ENCODE measurements at regions not wholly inside any gene's neighbourhood (a gene's known extent, or its start where the extent isn't known, plus 50 kb on each side); places are given as distances from the start of the nearest gene placed in this dataset.

- Histone ChIP-seq H3K36me3 (ENCODE audit: control insufficient read depth in 1 of 2, insufficient read depth in 2 of 2, low read length in 2 of 2) (no peaks in the 10 kb centered on the region), H2AFZ (ENCODE audit: low read depth, low read length, poor library complexity, severe bottlenecking) (no peak overlapping the region), H4K20me1 (ENCODE audit: insufficient read depth) (no peaks in the 10 kb centered on the region), H3K4me1 (ENCODE audit: control insufficient read depth in 1 of 2, insufficient read depth in 2 of 2, low read length in 2 of 2) (no peaks in the 10 kb centered on the region), H3K79me2 (ENCODE audit: insufficient read depth, low read length) (no peaks in the 10 kb centered on the region), H3K9me3 (ENCODE audit: control insufficient read depth in 1 of 2, insufficient read depth in 1 of 2, low read depth in 1 of 2, low read length in 2 of 2) (no peaks in the 10 kb centered on the region), H3K9me2 (ENCODE audit: insufficient read depth) (no peaks in the 10 kb centered on the region), H3K9ac (ENCODE audit: low read length) (no peak overlapping the region), H3K4me3 (replicated peaks in 1 of 2; ENCODE audit: low read depth in 1 of 2, low read length in 2 of 2) (no peak overlapping the region), H3K27me3 (ENCODE audit: insufficient read depth, low read length) (no peaks in the 10 kb centered on the region), H3K4me2 (ENCODE audit: low read length) (no peak overlapping the region), H3K27ac (ENCODE audit: low read depth, low read length) (no peak overlapping the region)
- ChIA-PET POLR2A (no interaction called here), RAD21 (ENCODE audit: low non-redundant PET in 1 of 2, low total read pairs in 2 of 2, uncharacterized antibody in 2 of 2, unreplicated experiment in 2 of 2) (no interaction called here), CTCF (no interaction called here)
- intact Hi-C loops (cut with micrococcal nuclease) = no loop called here
- BruUV-seq (replicated peaks) = no TSS peak
- ATAC-seq = no peak
- no peak for DNase-seq (ENCODE audit: low read depth, low spot score)
- TF ChIP-seq ATF3 (IDR thresholded peaks at IDR 0.05) (no peak), ZNF274 (IDR thresholded peaks at IDR 0.05; ENCODE audit: low read depth, low read length) (no peak), ZBTB33 (IDR thresholded peaks at IDR 0.05; ENCODE audit: extremely low read depth, insufficient replicate concordance, low read length) (no peak), CEBPB (IDR thresholded peaks at IDR 0.05; ENCODE audit: low read depth) (no peak), ELF1 (IDR thresholded peaks at IDR 0.05; ENCODE audit: borderline replicate concordance, low read depth) (no peak)
Observed at GRCh38 chr6:113522376-113522775, 334.8 kb upstream of the MARCKS start.

GRCh38 chr6:113524826-113525225 is 332.3 kb upstream of the MARCKS start:
- no peak overlapping the region for H3K4me3 ChIP-seq (replicated peaks in 1 of 2; ENCODE audit: low read depth in 1 of 2, low read length in 2 of 2)
- ChIA-PET RAD21 (ENCODE audit: low non-redundant PET in 1 of 2, low total read pairs in 2 of 2, uncharacterized antibody in 2 of 2, unreplicated experiment in 2 of 2) (no interaction called here), CTCF (no interaction called here), POLR2A (no interaction called here)
- H2AFZ ChIP-seq (ENCODE audit: low read depth, low read length, poor library complexity, severe bottlenecking) = no peak overlapping the region
- no peak overlapping the region for H3K9ac ChIP-seq (ENCODE audit: low read length)
- no peaks in the 10 kb centered on the region for H4K20me1 ChIP-seq (ENCODE audit: insufficient read depth)
- intact Hi-C loops (cut with micrococcal nuclease) = no loop called here
- H3K27me3 ChIP-seq (ENCODE audit: insufficient read depth, low read length) = no peaks in the 10 kb centered on the region
- no peaks in the 10 kb centered on the region for H3K4me1 ChIP-seq (ENCODE audit: control insufficient read depth in 1 of 2, insufficient read depth in 2 of 2, low read length in 2 of 2)
- no peaks in the 10 kb centered on the region for H3K9me2 ChIP-seq (ENCODE audit: insufficient read depth)
- no peaks in the 10 kb centered on the region for H3K9me3 ChIP-seq (ENCODE audit: control insufficient read depth in 1 of 2, insufficient read depth in 1 of 2, low read depth in 1 of 2, low read length in 2 of 2)
- H3K79me2 ChIP-seq (ENCODE audit: insufficient read depth, low read length) = no peaks in the 10 kb centered on the region
- H3K4me2 ChIP-seq (ENCODE audit: low read length) = no peak overlapping the region
- BruUV-seq (replicated peaks) = no TSS peak
- no peak for DNase-seq (ENCODE audit: low read depth, low spot score)
- no peak overlapping the region for H3K27ac ChIP-seq (ENCODE audit: low read depth, low read length)
- no peaks in the 10 kb centered on the region for H3K36me3 ChIP-seq (ENCODE audit: control insufficient read depth in 1 of 2, insufficient read depth in 2 of 2, low read length in 2 of 2)
- no peak for ATAC-seq
- no peak for TF ChIP-seq ZBTB33 (IDR thresholded peaks at IDR 0.05; ENCODE audit: extremely low read depth, insufficient replicate concordance, low read length)
- no peak for TF ChIP-seq EZH2phosphoT487 (IDR thresholded peaks at IDR 0.05; ENCODE audit: borderline replicate concordance)
- TF ChIP-seq ZFX (IDR thresholded peaks at IDR 0.05) = no peak
- TF ChIP-seq EZH2 (IDR thresholded peaks at IDR 0.05) = no peak
- no peak for TF ChIP-seq FOSL1 (IDR thresholded peaks at IDR 0.05; ENCODE audit: low read depth)
- TF ChIP-seq CTCF (IDR thresholded peaks at IDR 0.05 in 2 of 3, conservative IDR thresholded peaks at IDR 0.05 in 1 of 3; ENCODE audit: borderline replicate concordance in 1 of 3, insufficient read depth in 1 of 3, low read depth in 2 of 3, low read length in 2 of 3) = no peak
- TF ChIP-seq YY1 (IDR thresholded peaks at IDR 0.05; ENCODE audit: extremely low read depth, insufficient replicate concordance, low read depth, low read length) = no peak
- TF ChIP-seq ZNF274 (IDR thresholded peaks at IDR 0.05; ENCODE audit: low read depth, low read length) = no peak
- no peak for TF ChIP-seq TCF7L2 (IDR thresholded peaks at IDR 0.05; ENCODE audit: borderline replicate concordance, extremely low read depth, insufficient read depth, insufficient read length)
- no peak for TF ChIP-seq EGR1 (IDR thresholded peaks at IDR 0.05; ENCODE audit: low read depth)
- no peak for TF ChIP-seq CBX3 (IDR thresholded peaks at IDR 0.05; ENCODE audit: low read depth)
- no peak for TF ChIP-seq RAD21 (IDR thresholded peaks at IDR 0.05; ENCODE audit: low read depth)
